WTC11 (cell line): ENCODE measurements at regions not wholly inside any gene's neighbourhood (a gene's known extent, or its start where the extent isn't known, plus 50 kb on each side); places are given as distances from the start of the nearest gene placed in this dataset.

Experiments
- ATF1 ChIP-seq: sonication (generic); formaldehyde crosslinking; IDR thresholded peaks from 2 replicates; pipeline ENCODE4 v1.8.1; 2023; ENCODE audit warnings: mild to moderate bottlenecking, moderate library complexity, missing genetic modification reagents
- ATF6 ChIP-seq: sonication (generic); formaldehyde crosslinking; IDR thresholded peaks from 2 replicates; pipeline ENCODE4 v1.8.1; 2023; ENCODE audit warnings: mild to moderate bottlenecking, missing genetic modification reagents
- CTCF ChIP-seq: fragments of 200-600 bp; IDR thresholded peaks from 2 replicates; pipeline ENCODE4 v1.8.0; 2022; ENCODE audit warnings: antibody characterized with exemption
- MAX ChIP-seq: sonication (generic); formaldehyde crosslinking; IDR thresholded peaks from 2 replicates; pipeline ENCODE4 v1.8.0; 2022; ENCODE audit warnings: mild to moderate bottlenecking, missing genetic modification reagents
- RELA ChIP-seq: sonication (generic); formaldehyde crosslinking; IDR thresholded peaks from 2 replicates; pipeline ENCODE4 v1.8.1; 2022; ENCODE audit warnings: missing genetic modification reagents, mild to moderate bottlenecking, borderline replicate concordance

- TF ChIP-seq ATF1 (CRISPR knock-in tag) (no peak), CTCF (no peak), RELA (CRISPR knock-in tag) (no peak), ATF6 (CRISPR knock-in tag) (no peak), MAX (no peak)
These were observed 102.8 kb upstream of the SGK1 start for GRCh38 chr6:134420614-134421181.
